ENCODE measurements at regions not wholly inside any gene's neighbourhood (a gene's known extent, or its start where the extent isn't known, plus 50 kb on each side); places are given as distances from the start of the nearest gene placed in this dataset.

- no peaks in the 10 kb centered on the region; the same call in 1 of the 2 replicates for H3K27me3 ChIP-seq (ENCODE audit: insufficient read depth, low read length)
- CTCF ChIA-PET: no interaction called here
- H4K20me1 ChIP-seq (ENCODE audit: insufficient read depth): no peaks in the 10 kb centered on the region
- TF ChIP-seq SRF (IDR thresholded peaks at IDR 0.05; ENCODE audit: low read depth) (no peak), JUND (IDR thresholded peaks at IDR 0.05) (no peak), TCF7L2 (IDR thresholded peaks at IDR 0.05; ENCODE audit: borderline replicate concordance, extremely low read depth, insufficient read depth, insufficient read length) (no peak), ZFX (IDR thresholded peaks at IDR 0.05) (no peak), RAD21 (IDR thresholded peaks at IDR 0.05; ENCODE audit: low read depth) (no peak), ATF3 (IDR thresholded peaks at IDR 0.05) (no peak), FOSL1 (IDR thresholded peaks at IDR 0.05; ENCODE audit: low read depth) (no peak), EGR1 (IDR thresholded peaks at IDR 0.05; ENCODE audit: low read depth) (no peak), ZNF274 (IDR thresholded peaks at IDR 0.05; ENCODE audit: low read depth, low read length) (no peak), YY1 (IDR thresholded peaks at IDR 0.05; ENCODE audit: extremely low read depth, insufficient replicate concordance, low read depth, low read length) (no peak), EZH2 (IDR thresholded peaks at IDR 0.05) (no peak), CBX3 (IDR thresholded peaks at IDR 0.05; ENCODE audit: low read depth) (no peak), SIN3A (IDR thresholded peaks at IDR 0.05; ENCODE audit: low read depth) (no peak), POLR2A (IDR thresholded peaks at IDR 0.05; ENCODE audit: borderline replicate concordance, extremely low read depth, insufficient read depth, insufficient read length) (no peak), POLR2AphosphoS5 (IDR thresholded peaks at IDR 0.05; ENCODE audit: low read depth, low read length) (no peak)
- TF ChIP-seq, protein P1, sequence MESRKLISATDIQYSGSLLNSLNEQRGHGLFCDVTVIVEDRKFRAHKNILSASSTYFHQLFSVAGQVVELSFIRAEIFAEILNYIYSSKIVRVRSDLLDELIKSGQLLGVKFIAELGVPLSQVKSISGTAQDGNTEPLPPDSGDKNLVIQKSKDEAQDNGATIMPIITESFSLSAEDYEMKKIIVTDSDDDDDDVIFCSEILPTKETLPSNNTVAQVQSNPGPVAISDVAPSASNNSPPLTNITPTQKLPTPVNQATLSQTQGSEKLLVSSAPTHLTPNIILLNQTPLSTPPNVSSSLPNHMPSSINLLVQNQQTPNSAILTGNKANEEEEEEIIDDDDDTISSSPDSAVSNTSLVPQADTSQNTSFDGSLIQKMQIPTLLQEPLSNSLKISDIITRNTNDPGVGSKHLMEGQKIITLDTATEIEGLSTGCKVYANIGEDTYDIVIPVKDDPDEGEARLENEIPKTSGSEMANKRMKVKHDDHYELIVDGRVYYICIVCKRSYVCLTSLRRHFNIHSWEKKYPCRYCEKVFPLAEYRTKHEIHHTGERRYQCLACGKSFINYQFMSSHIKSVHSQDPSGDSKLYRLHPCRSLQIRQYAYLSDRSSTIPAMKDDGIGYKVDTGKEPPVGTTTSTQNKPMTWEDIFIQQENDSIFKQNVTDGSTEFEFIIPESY (IDR thresholded peaks at IDR 0.05; ENCODE audit: extremely low read depth, insufficient replicate concordance, low read length): no peak
- TF ChIP-seq, protein P2, sequence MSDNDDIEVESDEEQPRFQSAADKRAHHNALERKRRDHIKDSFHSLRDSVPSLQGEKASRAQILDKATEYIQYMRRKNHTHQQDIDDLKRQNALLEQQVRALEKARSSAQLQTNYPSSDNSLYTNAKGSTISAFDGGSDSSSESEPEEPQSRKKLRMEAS (IDR thresholded peaks at IDR 0.05): no peak
- no peaks in the 10 kb centered on the region for H3K4me1 ChIP-seq (ENCODE audit: control insufficient read depth in 1 of 2, insufficient read depth in 2 of 2, low read length in 2 of 2)
- no peak for DNase-seq (ENCODE audit: low read depth, low spot score)
- RAD21 ChIA-PET (ENCODE audit: low non-redundant PET in 1 of 2, low total read pairs in 2 of 2, uncharacterized antibody in 2 of 2, unreplicated experiment in 2 of 2): no interaction called here
- no peak overlapping the region for H3K9ac ChIP-seq (ENCODE audit: low read length)
- no peaks in the 10 kb centered on the region for H3K9me2 ChIP-seq (ENCODE audit: insufficient read depth)
- ATAC-seq: no peak
- no peaks in the 10 kb centered on the region for H3K36me3 ChIP-seq (ENCODE audit: control insufficient read depth in 1 of 2, insufficient read depth in 2 of 2, low read length in 2 of 2)
- no peak overlapping the region for H3K4me3 ChIP-seq (replicated peaks in 1 of 2; ENCODE audit: low read depth in 1 of 2, low read length in 2 of 2)
- POLR2A ChIA-PET: no interaction called here
- H2AFZ ChIP-seq (ENCODE audit: low read depth, low read length, poor library complexity, severe bottlenecking): no peak overlapping the region
- no peak overlapping the region for H3K27ac ChIP-seq (ENCODE audit: low read depth, low read length)
- no peaks in the 10 kb centered on the region for H3K79me2 ChIP-seq (ENCODE audit: insufficient read depth, low read length)
- no TSS peak for BruUV-seq (replicated peaks)
- intact Hi-C loops (cut with micrococcal nuclease): no loop called here
- H3K4me2 ChIP-seq (ENCODE audit: low read length): no peak overlapping the region
- no peaks in the 10 kb centered on the region for H3K9me3 ChIP-seq (ENCODE audit: control insufficient read depth in 1 of 2, insufficient read depth in 1 of 2, low read depth in 1 of 2, low read length in 2 of 2)
Observed at GRCh38 chr11:95461858-95462257, 230.9 kb upstream of the SESN3 start.

All from HCT116 (cell line).